ENCODE measurements at regions not wholly inside any gene's neighbourhood (a gene's known extent, or its start where the extent isn't known, plus 50 kb on each side); places are given as distances from the start of the nearest gene placed in this dataset.

GRCh38 chr4:149997881-149998421, 80.3 kb upstream of the DCLK2 start:
- TF ChIP-seq CTCF (IDR thresholded peaks at IDR 0.05), result no peak
- no peak for TF ChIP-seq POLR2A (IDR thresholded peaks at IDR 0.05)
- TF ChIP-seq POLR2AphosphoS5 (IDR thresholded peaks at IDR 0.05; ENCODE audit: insufficient read depth in 1 of 2, low read depth in 1 of 2), result no peak
- intact Hi-C loops (cut with DNase I), result no loop called here
- H3K27ac ChIP-seq, result no peak overlapping the region
- H3K36me3 ChIP-seq, result no peaks in the 10 kb centered on the region
- no peak for DNase-seq (ENCODE audit: extremely low spot score in 2 of 2)
- H3K9me3 ChIP-seq, result no peaks in the 10 kb centered on the region
- H3K4me1 ChIP-seq, result no peaks in the 10 kb centered on the region
- no peak overlapping the region for H3K4me3 ChIP-seq
- no peaks in the 10 kb centered on the region for H3K27me3 ChIP-seq

GRCh38 chr4:149999485-150000074, 78.7 kb upstream of the DCLK2 start:
- Histone ChIP-seq H3K36me3 (no peaks in the 10 kb centered on the region), H3K4me1 (no peaks in the 10 kb centered on the region), H3K27me3 (no peaks in the 10 kb centered on the region), H3K4me3 (no peak overlapping the region), H3K27ac (no peak overlapping the region), H3K9me3 (no peaks in the 10 kb centered on the region)
- DNase-seq (ENCODE audit: extremely low spot score in 2 of 2), result no peak
- intact Hi-C loops (cut with DNase I), result loop anchor here (10.0 kb wide), 1 partner anchor 245 kb away; no protein-coding TSS in a partner anchor
- peak; percentile 15 to 55 (median 52) for TF ChIP-seq CTCF (IDR thresholded peaks at IDR 0.05)
- TF ChIP-seq POLR2A (IDR thresholded peaks at IDR 0.05), result no peak
- TF ChIP-seq POLR2AphosphoS5 (IDR thresholded peaks at IDR 0.05; ENCODE audit: insufficient read depth in 1 of 2, low read depth in 1 of 2), result no peak

GRCh38 chr4:150001815-150002214, 76.4 kb upstream of the DCLK2 start:
- intact Hi-C loops (cut with DNase I), result loop anchor here (10.0 kb wide), 1 partner anchor 243 kb away; no protein-coding TSS in a partner anchor
- TF ChIP-seq POLR2AphosphoS5 (IDR thresholded peaks at IDR 0.05; ENCODE audit: insufficient read depth in 1 of 2, low read depth in 1 of 2), result no peak
- TF ChIP-seq CTCF (IDR thresholded peaks at IDR 0.05), result no peak
- no peak for TF ChIP-seq POLR2A (IDR thresholded peaks at IDR 0.05)
- peaks cover 11% of the 10 kb centered on the region for H3K4me1 ChIP-seq
- no peak overlapping the region for H3K4me3 ChIP-seq
- H3K36me3 ChIP-seq, result no peaks in the 10 kb centered on the region
- H3K27me3 ChIP-seq, result no peaks in the 10 kb centered on the region
- no peaks in the 10 kb centered on the region for H3K9me3 ChIP-seq
- H3K27ac ChIP-seq, result no peak overlapping the region
- DNase-seq (ENCODE audit: extremely low spot score in 2 of 2), result no peak

- no peak for TF ChIP-seq POLR2AphosphoS5 (IDR thresholded peaks at IDR 0.05; ENCODE audit: insufficient read depth in 1 of 2, low read depth in 1 of 2)
- TF ChIP-seq POLR2A (IDR thresholded peaks at IDR 0.05), result no peak
- no peak for TF ChIP-seq CTCF (IDR thresholded peaks at IDR 0.05)
- intact Hi-C loops (cut with DNase I), result loop anchor here (10.0 kb wide), 1 partner anchor 242 kb away; no protein-coding TSS in a partner anchor
- H3K4me1 ChIP-seq, result peaks cover 11% of the 10 kb centered on the region
Measured at GRCh38 chr4:150002561-150002960, 75.7 kb upstream of the DCLK2 start.

GRCh38 chr4:150004481-150004880, 73.8 kb upstream of the DCLK2 start:
- Histone ChIP-seq H3K9me3 (no peaks in the 10 kb centered on the region), H3K27ac (no peak overlapping the region), H3K27me3 (no peaks in the 10 kb centered on the region), H3K4me1 (peaks cover 11% of the 10 kb centered on the region), H3K36me3 (no peaks in the 10 kb centered on the region), H3K4me3 (no peak overlapping the region)
- intact Hi-C loops (cut with DNase I), result loop anchor here (10.0 kb wide), 1 partner anchor 240 kb away; no protein-coding TSS in a partner anchor
- no peak for TF ChIP-seq POLR2AphosphoS5 (IDR thresholded peaks at IDR 0.05; ENCODE audit: insufficient read depth in 1 of 2, low read depth in 1 of 2)
- TF ChIP-seq POLR2A (IDR thresholded peaks at IDR 0.05), result no peak
- TF ChIP-seq CTCF (IDR thresholded peaks at IDR 0.05), result no peak
- DNase-seq (ENCODE audit: extremely low spot score in 2 of 2), result no peak

More at GRCh38 chr4:150002561-150002960, 75.7 kb upstream of the DCLK2 start:
- DNase-seq (ENCODE audit: extremely low spot score in 2 of 2), result no peak
- Histone ChIP-seq H3K4me3 (no peak overlapping the region), H3K9me3 (no peaks in the 10 kb centered on the region), H3K36me3 (no peaks in the 10 kb centered on the region), H3K27ac (no peak overlapping the region), H3K27me3 (no peaks in the 10 kb centered on the region)
